SK-N-SH (cell line): ENCODE measurements at regions not wholly inside any gene's neighbourhood (a gene's known extent, or its start where the extent isn't known, plus 50 kb on each side); places are given as distances from the start of the nearest gene placed in this dataset.

Experiments used
- CTCF ChIA-PET: fragments of 300-600, 350-600 bp; formaldehyde crosslinking; extraction: SDS; loops from one replicate; lab custom pipeline; 2021; lab: Yijun Ruan, JAX
- POLR2A ChIA-PET: fragments of 350-600 bp; sonication (Branson Sonifier 250); formaldehyde crosslinking; extraction: SDS; loops from one replicate; lab custom pipeline; 2020; ENCODE audit warnings: antibody characterized with exemption, inconsistent platforms; lab: Yijun Ruan, JAX
- DNase-seq: peaks from one replicate; pipeline ENCODE4 v3.0.0; 2012
- H2AFZ ChIP-seq: fragments of 200-600 bp; sonication (generic); 2 replicates; pipeline ENCODE4 v1.8.1; 2016; ENCODE audit warnings: antibody characterized with exemption, mild to moderate bottlenecking, low read depth
- H3F3A ChIP-seq: fragments of 200-600 bp; sonication (generic); replicated peaks from 2 replicates; pipeline ENCODE3; 2016; ENCODE audit warnings: antibody characterized with exemption, mild to moderate bottlenecking; ENCODE audit not compliant: insufficient read depth
- H3K27ac ChIP-seq, 2 experiments: fragments of 200-500 bp in 1 of 2; fragments of 200-600 bp in 1 of 2; sonication (Bioruptor generic) in 1 of 2; sonication (generic), shearing (Covaris generic) in 1 of 2; 2 replicates each; pipeline versions ENCODE4 v1.5.1 to v1.6.1; 2014 to 2016; ENCODE audit warnings: low read depth in 2 of 2, inconsistent platforms in 1 of 2, low read length in 1 of 2, mild to moderate bottlenecking in 1 of 2, mixed read lengths in 1 of 2
- H3K27me3 ChIP-seq: fragments of 200-600 bp; sonication (generic), shearing (Covaris generic); 2 replicates; pipeline ENCODE4 v1.6.1; 2016; ENCODE audit warnings: mixed run types; ENCODE audit not compliant: insufficient read depth
- H3K36me3 ChIP-seq, 2 experiments: fragments of 200-500 bp in 1 of 2; fragments of 200-600 bp in 1 of 2; sonication (Bioruptor generic) in 1 of 2; sonication (generic) in 1 of 2; replicated peaks in 1 of 2; 2 replicates each; pipeline versions ENCODE3 to v1.5.1; 2014 to 2016; ENCODE audit warnings: low read length in 1 of 2, mild to moderate bottlenecking in 1 of 2; ENCODE audit not compliant: insufficient read depth in 2 of 2, control insufficient read depth in 1 of 2
- H3K4me1 ChIP-seq, 2 experiments: fragments of 200-500 bp in 1 of 2; fragments of 200-600 bp in 1 of 2; sonication (Bioruptor generic) in 1 of 2; sonication (generic), shearing (Covaris generic) in 1 of 2; 2 replicates each; pipeline versions ENCODE4 v1.5.1 to v1.6.1; 2014 to 2016; ENCODE audit warnings: low read depth in 1 of 2, low read length in 1 of 2, mixed run types in 1 of 2; ENCODE audit not compliant: insufficient read depth in 2 of 2, control insufficient read depth in 1 of 2
- H3K4me2 ChIP-seq: fragments of 200-600 bp; sonication (generic), shearing (Covaris generic); 2 replicates; pipeline ENCODE4 v1.6.1; 2017; ENCODE audit warnings: mixed run types
- H3K4me3 ChIP-seq, 2 experiments: fragments of 200-500 bp in 1 of 2; fragments of 200-600 bp in 1 of 2; sonication (Bioruptor generic) in 1 of 2; sonication (generic), shearing (Covaris generic) in 1 of 2; 2 replicates each; pipeline versions ENCODE4 v1.5.1 to v1.8.1; 2014 to 2016; ENCODE audit warnings: low read depth in 2 of 2, inconsistent platforms in 1 of 2, low read length in 1 of 2, mild to moderate bottlenecking in 1 of 2, mixed read lengths in 1 of 2, moderate library complexity in 1 of 2
- H3K79me2 ChIP-seq: fragments of 200-600 bp; sonication (generic); 2 replicates; pipeline ENCODE4 v1.8.1; 2017; ENCODE audit warnings: mild to moderate bottlenecking; ENCODE audit not compliant: insufficient read depth
- H3K9ac ChIP-seq: fragments of 200-600 bp; sonication (generic); 2 replicates; pipeline ENCODE4 v1.6.1; 2017; ENCODE audit warnings: mixed run types
- H3K9me2 ChIP-seq: fragments of 200-600 bp; sonication (generic); 2 replicates; pipeline ENCODE4 v1.6.1; 2017; ENCODE audit warnings: mixed run types
- H3K9me3 ChIP-seq: fragments of 200-600 bp; sonication (generic); 2 replicates; pipeline ENCODE4 v1.6.1; 2017; ENCODE audit warnings: mixed run types, mild to moderate bottlenecking, moderate library complexity
- H4K20me1 ChIP-seq: fragments of 200-600 bp; sonication (generic); 2 replicates; pipeline ENCODE4 v1.6.1; 2017; ENCODE audit warnings: mild to moderate bottlenecking, mixed run types; ENCODE audit not compliant: insufficient read depth
- EP300 ChIP-seq, 2 experiments: IDR thresholded peaks; 2 replicates each; pipeline versions ENCODE4 v1.4.0 to v1.6.1; 2012; ENCODE audit warnings: borderline replicate concordance in 1 of 2, low read depth in 1 of 2, low read length in 1 of 2
- EZH2phosphoT487 ChIP-seq: fragments of 200-600 bp; sonication (generic); IDR thresholded peaks from 2 replicates; pipeline ENCODE4 v1.6.1; 2017; ENCODE audit warnings: low read depth, mixed run types, mild to moderate bottlenecking, antibody characterized with exemption, moderate library complexity, borderline replicate concordance
- FOSL2 ChIP-seq: IDR thresholded peaks from 2 replicates; pipeline ENCODE4 v1.4.0; 2012; ENCODE audit warnings: low read depth, mild to moderate bottlenecking, moderate library complexity, borderline replicate concordance
- FOXM1 ChIP-seq: IDR thresholded peaks from 2 replicates; pipeline ENCODE4 v1.4.0; 2012; ENCODE audit warnings: low read depth, mild to moderate bottlenecking
- MEF2A ChIP-seq: IDR thresholded peaks from 2 replicates; pipeline ENCODE4 v1.4.0; 2012; ENCODE audit warnings: low read depth, borderline replicate concordance
- NFIC ChIP-seq: IDR thresholded peaks from 2 replicates; pipeline ENCODE4 v1.4.0; 2012; ENCODE audit warnings: borderline replicate concordance
- RAD21 ChIP-seq: IDR thresholded peaks from 2 replicates; pipeline ENCODE4 v1.6.1; 2012; ENCODE audit warnings: mild to moderate bottlenecking, low read length
- RFX5 ChIP-seq: IDR thresholded peaks from 2 replicates; pipeline ENCODE4 v1.6.1; 2012; ENCODE audit warnings: mild to moderate bottlenecking, improper control_type of control experiment, low read length
- SIN3A ChIP-seq: IDR thresholded peaks from 2 replicates; pipeline ENCODE4 v1.6.1; 2012; ENCODE audit warnings: low read depth, mild to moderate bottlenecking, low read length, moderate library complexity, borderline replicate concordance
- YY1 ChIP-seq: IDR thresholded peaks from 2 replicates; pipeline ENCODE4 v1.4.0; 2012; ENCODE audit warnings: low read depth, mild to moderate bottlenecking
- WGBS: methylation state at CpG from one replicate; pipeline ENCODE4 v1.1.6; 2017; ENCODE audit warnings: low lambda C conversion rate; 5-methylcytosine and 5-hydroxymethylcytosine counted together
- TF ChIP-seq, protein P1 (sequence below): IDR thresholded peaks from 2 replicates; pipeline ENCODE4 v1.6.1; 2012; ENCODE audit warnings: mild to moderate bottlenecking, low read depth, low read length, moderate library complexity
- TF ChIP-seq, protein P2 (sequence below): IDR thresholded peaks from 2 replicates; pipeline ENCODE4 v1.4.0; 2012; ENCODE audit warnings: low read depth, borderline replicate concordance
- TF ChIP-seq, protein P3 (sequence below): fragments of 200-600 bp; sonication (generic); IDR thresholded peaks from 2 replicates; pipeline ENCODE4 v1.6.1; 2017; ENCODE audit warnings: antibody characterized with exemption, mild to moderate bottlenecking, moderate library complexity
- TF ChIP-seq, protein P4 (sequence below): fragments of 150-350 bp; IDR thresholded peaks from 2 replicates; pipeline ENCODE4 v1.6.1; 2016; ENCODE audit warnings: mild to moderate bottlenecking, low read depth, low read length

DNA sequence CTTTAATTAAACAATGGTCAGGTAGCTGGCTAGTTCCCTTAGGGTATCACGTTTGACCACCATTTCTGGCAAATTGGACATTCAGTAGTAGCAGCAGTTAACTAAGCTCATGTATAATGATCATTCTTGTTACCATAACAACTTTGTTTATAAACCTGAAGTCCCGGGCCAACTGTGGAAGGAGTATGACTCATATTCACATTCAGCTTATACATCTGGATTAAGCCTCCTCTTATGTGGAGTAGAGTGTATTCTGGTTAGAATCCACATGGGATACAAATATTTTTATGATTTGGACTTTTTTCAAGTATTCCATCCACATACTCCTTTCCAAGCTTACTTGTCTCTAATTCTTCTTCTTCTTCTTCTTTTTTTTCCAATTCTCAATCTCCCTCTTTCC lies 70.3 kb upstream of the ZSWIM2 start (continued):
- no peak for TF ChIP-seq FOXM1
- TF ChIP-seq EZH2phosphoT487, result no peak
- TF ChIP-seq, protein P1, sequence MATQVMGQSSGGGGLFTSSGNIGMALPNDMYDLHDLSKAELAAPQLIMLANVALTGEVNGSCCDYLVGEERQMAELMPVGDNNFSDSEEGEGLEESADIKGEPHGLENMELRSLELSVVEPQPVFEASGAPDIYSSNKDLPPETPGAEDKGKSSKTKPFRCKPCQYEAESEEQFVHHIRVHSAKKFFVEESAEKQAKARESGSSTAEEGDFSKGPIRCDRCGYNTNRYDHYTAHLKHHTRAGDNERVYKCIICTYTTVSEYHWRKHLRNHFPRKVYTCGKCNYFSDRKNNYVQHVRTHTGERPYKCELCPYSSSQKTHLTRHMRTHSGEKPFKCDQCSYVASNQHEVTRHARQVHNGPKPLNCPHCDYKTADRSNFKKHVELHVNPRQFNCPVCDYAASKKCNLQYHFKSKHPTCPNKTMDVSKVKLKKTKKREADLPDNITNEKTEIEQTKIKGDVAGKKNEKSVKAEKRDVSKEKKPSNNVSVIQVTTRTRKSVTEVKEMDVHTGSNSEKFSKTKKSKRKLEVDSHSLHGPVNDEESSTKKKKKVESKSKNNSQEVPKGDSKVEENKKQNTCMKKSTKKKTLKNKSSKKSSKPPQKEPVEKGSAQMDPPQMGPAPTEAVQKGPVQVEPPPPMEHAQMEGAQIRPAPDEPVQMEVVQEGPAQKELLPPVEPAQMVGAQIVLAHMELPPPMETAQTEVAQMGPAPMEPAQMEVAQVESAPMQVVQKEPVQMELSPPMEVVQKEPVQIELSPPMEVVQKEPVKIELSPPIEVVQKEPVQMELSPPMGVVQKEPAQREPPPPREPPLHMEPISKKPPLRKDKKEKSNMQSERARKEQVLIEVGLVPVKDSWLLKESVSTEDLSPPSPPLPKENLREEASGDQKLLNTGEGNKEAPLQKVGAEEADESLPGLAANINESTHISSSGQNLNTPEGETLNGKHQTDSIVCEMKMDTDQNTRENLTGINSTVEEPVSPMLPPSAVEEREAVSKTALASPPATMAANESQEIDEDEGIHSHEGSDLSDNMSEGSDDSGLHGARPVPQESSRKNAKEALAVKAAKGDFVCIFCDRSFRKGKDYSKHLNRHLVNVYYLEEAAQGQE, result no peak

DNA sequence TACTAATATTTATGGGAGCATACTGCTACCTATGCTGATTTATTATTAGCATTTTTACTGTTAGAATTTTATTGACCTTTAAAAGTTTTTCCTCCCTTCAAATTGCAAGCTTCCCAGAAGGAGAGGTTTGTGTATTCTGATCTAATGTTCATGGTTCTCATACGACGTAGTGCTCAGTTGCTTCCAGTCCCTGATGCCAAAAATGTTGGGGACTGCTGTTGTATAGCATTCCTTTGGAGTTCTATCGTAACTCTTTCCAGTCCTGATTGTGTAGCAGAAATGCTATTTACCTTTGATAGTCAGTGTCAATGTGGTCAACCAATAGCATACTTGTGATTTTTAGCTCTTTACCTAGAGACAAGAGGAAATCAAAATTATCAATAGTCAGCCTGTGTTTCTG lies 69.5 kb upstream of the ZSWIM2 start:
- DNase-seq, result no peak
- H3K79me2 ChIP-seq, result no peaks in the 10 kb centered on the region
- TF ChIP-seq RFX5 (no peak), YY1 (no peak), SIN3A (no peak), EZH2phosphoT487 (no peak), FOSL2 (no peak), EP300 (IDR thresholded peaks at IDR 0.05; ENCODE audit: borderline replicate concordance in 1 of 2, low read depth in 1 of 2, low read length in 1 of 2) (no peak), RAD21 (no peak), NFIC (no peak), MEF2A (no peak)
- TF ChIP-seq, protein P2, sequence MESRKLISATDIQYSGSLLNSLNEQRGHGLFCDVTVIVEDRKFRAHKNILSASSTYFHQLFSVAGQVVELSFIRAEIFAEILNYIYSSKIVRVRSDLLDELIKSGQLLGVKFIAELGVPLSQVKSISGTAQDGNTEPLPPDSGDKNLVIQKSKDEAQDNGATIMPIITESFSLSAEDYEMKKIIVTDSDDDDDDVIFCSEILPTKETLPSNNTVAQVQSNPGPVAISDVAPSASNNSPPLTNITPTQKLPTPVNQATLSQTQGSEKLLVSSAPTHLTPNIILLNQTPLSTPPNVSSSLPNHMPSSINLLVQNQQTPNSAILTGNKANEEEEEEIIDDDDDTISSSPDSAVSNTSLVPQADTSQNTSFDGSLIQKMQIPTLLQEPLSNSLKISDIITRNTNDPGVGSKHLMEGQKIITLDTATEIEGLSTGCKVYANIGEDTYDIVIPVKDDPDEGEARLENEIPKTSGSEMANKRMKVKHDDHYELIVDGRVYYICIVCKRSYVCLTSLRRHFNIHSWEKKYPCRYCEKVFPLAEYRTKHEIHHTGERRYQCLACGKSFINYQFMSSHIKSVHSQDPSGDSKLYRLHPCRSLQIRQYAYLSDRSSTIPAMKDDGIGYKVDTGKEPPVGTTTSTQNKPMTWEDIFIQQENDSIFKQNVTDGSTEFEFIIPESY, result no peak
- TF ChIP-seq, protein P3, sequence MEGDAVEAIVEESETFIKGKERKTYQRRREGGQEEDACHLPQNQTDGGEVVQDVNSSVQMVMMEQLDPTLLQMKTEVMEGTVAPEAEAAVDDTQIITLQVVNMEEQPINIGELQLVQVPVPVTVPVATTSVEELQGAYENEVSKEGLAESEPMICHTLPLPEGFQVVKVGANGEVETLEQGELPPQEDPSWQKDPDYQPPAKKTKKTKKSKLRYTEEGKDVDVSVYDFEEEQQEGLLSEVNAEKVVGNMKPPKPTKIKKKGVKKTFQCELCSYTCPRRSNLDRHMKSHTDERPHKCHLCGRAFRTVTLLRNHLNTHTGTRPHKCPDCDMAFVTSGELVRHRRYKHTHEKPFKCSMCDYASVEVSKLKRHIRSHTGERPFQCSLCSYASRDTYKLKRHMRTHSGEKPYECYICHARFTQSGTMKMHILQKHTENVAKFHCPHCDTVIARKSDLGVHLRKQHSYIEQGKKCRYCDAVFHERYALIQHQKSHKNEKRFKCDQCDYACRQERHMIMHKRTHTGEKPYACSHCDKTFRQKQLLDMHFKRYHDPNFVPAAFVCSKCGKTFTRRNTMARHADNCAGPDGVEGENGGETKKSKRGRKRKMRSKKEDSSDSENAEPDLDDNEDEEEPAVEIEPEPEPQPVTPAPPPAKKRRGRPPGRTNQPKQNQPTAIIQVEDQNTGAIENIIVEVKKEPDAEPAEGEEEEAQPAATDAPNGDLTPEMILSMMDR, result no peak
- TF ChIP-seq, protein P4, sequence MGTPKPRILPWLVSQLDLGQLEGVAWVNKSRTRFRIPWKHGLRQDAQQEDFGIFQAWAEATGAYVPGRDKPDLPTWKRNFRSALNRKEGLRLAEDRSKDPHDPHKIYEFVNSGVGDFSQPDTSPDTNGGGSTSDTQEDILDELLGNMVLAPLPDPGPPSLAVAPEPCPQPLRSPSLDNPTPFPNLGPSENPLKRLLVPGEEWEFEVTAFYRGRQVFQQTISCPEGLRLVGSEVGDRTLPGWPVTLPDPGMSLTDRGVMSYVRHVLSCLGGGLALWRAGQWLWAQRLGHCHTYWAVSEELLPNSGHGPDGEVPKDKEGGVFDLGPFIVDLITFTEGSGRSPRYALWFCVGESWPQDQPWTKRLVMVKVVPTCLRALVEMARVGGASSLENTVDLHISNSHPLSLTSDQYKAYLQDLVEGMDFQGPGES, result no peak
- TF ChIP-seq, protein P1, result no peak
- ChIA-PET POLR2A (no interaction called here), CTCF (interaction anchor here (1.4 to 1.9 kb wide), 2 partner anchors 14 to 20 kb away, joined by 3 to 6 read pairs; no protein-coding TSS in a partner anchor)
- no peak overlapping the region for H2AFZ ChIP-seq
- no peaks in the 10 kb centered on the region for H4K20me1 ChIP-seq
- no peak overlapping the region for H3K4me3 ChIP-seq
- no peak overlapping the region for H3K9ac ChIP-seq
- H3K36me3 ChIP-seq, result no peaks in the 10 kb centered on the region
- no peaks in the 10 kb centered on the region for H3K4me1 ChIP-seq
- WGBS, result 94% methylated on average over 3 of the region's 3 CpGs
- no peak overlapping the region for H3K4me2 ChIP-seq
- no peaks in the 10 kb centered on the region for H3K27me3 ChIP-seq
- no peaks in the 10 kb centered on the region for H3F3A ChIP-seq
- H3K9me2 ChIP-seq, result no peaks in the 10 kb centered on the region
- H3K27ac ChIP-seq, result no peak overlapping the region
- H3K9me3 ChIP-seq, result no peaks in the 10 kb centered on the region
